Jurkat, Clone E6-1 (cell line): ENCODE measurements at regions not wholly inside any gene's neighbourhood (a gene's known extent, or its start where the extent isn't known, plus 50 kb on each side); places are given as distances from the start of the nearest gene placed in this dataset.

Source experiments
- DNase-seq: peaks from one replicate; pipeline ENCODE4 v3.0.0-alpha.2; 2011; ENCODE audit warnings: low read depth, low spot score
- H3K4me3 ChIP-seq: 2 replicates; pipeline ENCODE4 v1.5.1; 2011; ENCODE audit warnings: mild to moderate bottlenecking, low read length, control low read depth, moderate library complexity

- H3K4me3 ChIP-seq: no peak overlapping the region
- no peak for DNase-seq
Measured at GRCh38 chr3:27923349-27924068, 201.4 kb upstream of the EOMES start.

GRCh38 chr3:27927882-27928281 lies 205.8 kb upstream of the EOMES start:
- no peak overlapping the region for H3K4me3 ChIP-seq
- no peak for DNase-seq

- DNase-seq: no peak
- no peak overlapping the region for H3K4me3 ChIP-seq
Measured at GRCh38 chr3:27930052-27930602, 208.0 kb upstream of the EOMES start.

GRCh38 chr3:27935492-27935891 lies 213.4 kb upstream of the EOMES start:
- no peak for DNase-seq
- H3K4me3 ChIP-seq: no peak overlapping the region

GRCh38 chr3:27939521-27939920 lies 217.4 kb upstream of the EOMES start:
- no peak for DNase-seq
- H3K4me3 ChIP-seq: no peak overlapping the region

GRCh38 chr3:27939940-27940339 lies 217.8 kb upstream of the EOMES start:
- no peak for DNase-seq
- H3K4me3 ChIP-seq: no peak overlapping the region

GRCh38 chr3:27943106-27943505 lies 221.0 kb upstream of the EOMES start:
- DNase-seq: peak; percentile 12
- H3K4me3 ChIP-seq: no peak overlapping the region

GRCh38 chr3:27945229-27945628 lies 223.1 kb upstream of the EOMES start:
- no peak overlapping the region for H3K4me3 ChIP-seq
- DNase-seq: no peak

- DNase-seq: no peak
- H3K4me3 ChIP-seq: no peak overlapping the region
Measured at GRCh38 chr3:27960133-27960532, 238.0 kb upstream of the EOMES start.

- DNase-seq: no peak
Measured at GRCh38 chr3:27963519-27963918, 241.4 kb upstream of the EOMES start.

GRCh38 chr3:27971600-27971999 lies 249.5 kb upstream of the EOMES start:
- no peak for DNase-seq
- H3K4me3 ChIP-seq: no peak overlapping the region

More at GRCh38 chr3:27963519-27963918, 241.4 kb upstream of the EOMES start:
- no peak overlapping the region for H3K4me3 ChIP-seq

- DNase-seq: no peak
- H3K4me3 ChIP-seq: no peak overlapping the region
Measured at GRCh38 chr3:27976933-27977332, 254.8 kb upstream of the EOMES start.

GRCh38 chr3:27978440-27978839 lies 256.3 kb upstream of the EOMES start:
- no peak for DNase-seq

GRCh38 chr3:27985369-27986035 lies 255.9 kb upstream of the CMC1 start:
- no peak for DNase-seq

More at GRCh38 chr3:27978440-27978839, 256.3 kb upstream of the EOMES start:
- no peak overlapping the region for H3K4me3 ChIP-seq

GRCh38 chr3:27986234-27986879 lies 255.1 kb upstream of the CMC1 start:
- no peak overlapping the region for H3K4me3 ChIP-seq
- DNase-seq: no peak

More at GRCh38 chr3:27985369-27986035, 255.9 kb upstream of the CMC1 start:
- no peak overlapping the region for H3K4me3 ChIP-seq

GRCh38 chr3:27990324-27990723 lies 251.1 kb upstream of the CMC1 start:
- no peak for DNase-seq
- H3K4me3 ChIP-seq: no peak overlapping the region

GRCh38 chr3:27990837-27991236 lies 250.6 kb upstream of the CMC1 start:
- H3K4me3 ChIP-seq: no peak overlapping the region
- no peak for DNase-seq

GRCh38 chr3:27993051-27993450 lies 248.4 kb upstream of the CMC1 start:
- no peak for DNase-seq
- H3K4me3 ChIP-seq: no peak overlapping the region

GRCh38 chr3:28000608-28001007 lies 240.8 kb upstream of the CMC1 start:
- H3K4me3 ChIP-seq: no peak overlapping the region
- no peak for DNase-seq

- DNase-seq: no peak
Measured at GRCh38 chr3:28008235-28008634, 233.2 kb upstream of the CMC1 start.

More at GRCh38 chr3:28008235-28008634, 233.2 kb upstream of the CMC1 start:
- H3K4me3 ChIP-seq: no peak overlapping the region
